ENCODE measurements at regions not wholly inside any gene's neighbourhood (a gene's known extent, or its start where the extent isn't known, plus 50 kb on each side); places are given as distances from the start of the nearest gene placed in this dataset.
A peak's percentile ranks its signal among the peaks of the same experiment; 100 is the strongest.
"Not testable (repeated sequence)": the region's sequence is repeated elsewhere in the genome, so short reads cannot be mapped to it uniquely, and the experiment has no call there.

DNA sequence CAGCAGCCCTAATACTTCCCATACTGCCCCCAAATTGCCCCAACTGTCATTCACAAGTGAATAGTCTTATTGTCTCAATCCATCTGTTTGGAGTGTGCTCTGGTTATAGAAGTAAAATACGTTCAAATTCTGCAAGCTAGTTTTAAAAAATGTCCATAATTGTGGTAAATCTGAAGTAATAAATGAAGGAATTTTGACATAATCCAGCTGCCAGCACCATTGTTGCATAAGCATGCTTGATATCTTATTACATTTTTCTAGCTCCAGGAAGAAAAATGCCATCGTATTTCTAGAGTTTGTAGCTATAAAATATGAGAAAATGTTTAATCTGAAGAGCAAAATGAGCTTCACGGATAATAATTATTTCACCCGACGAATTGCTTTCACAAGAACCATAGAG, 664.7 kb downstream of the RFPL4B start:
- Histone ChIP-seq H3K27ac (no peak overlapping the region), H3K4me3 (no peak overlapping the region)
- TF ChIP-seq, protein P1, sequence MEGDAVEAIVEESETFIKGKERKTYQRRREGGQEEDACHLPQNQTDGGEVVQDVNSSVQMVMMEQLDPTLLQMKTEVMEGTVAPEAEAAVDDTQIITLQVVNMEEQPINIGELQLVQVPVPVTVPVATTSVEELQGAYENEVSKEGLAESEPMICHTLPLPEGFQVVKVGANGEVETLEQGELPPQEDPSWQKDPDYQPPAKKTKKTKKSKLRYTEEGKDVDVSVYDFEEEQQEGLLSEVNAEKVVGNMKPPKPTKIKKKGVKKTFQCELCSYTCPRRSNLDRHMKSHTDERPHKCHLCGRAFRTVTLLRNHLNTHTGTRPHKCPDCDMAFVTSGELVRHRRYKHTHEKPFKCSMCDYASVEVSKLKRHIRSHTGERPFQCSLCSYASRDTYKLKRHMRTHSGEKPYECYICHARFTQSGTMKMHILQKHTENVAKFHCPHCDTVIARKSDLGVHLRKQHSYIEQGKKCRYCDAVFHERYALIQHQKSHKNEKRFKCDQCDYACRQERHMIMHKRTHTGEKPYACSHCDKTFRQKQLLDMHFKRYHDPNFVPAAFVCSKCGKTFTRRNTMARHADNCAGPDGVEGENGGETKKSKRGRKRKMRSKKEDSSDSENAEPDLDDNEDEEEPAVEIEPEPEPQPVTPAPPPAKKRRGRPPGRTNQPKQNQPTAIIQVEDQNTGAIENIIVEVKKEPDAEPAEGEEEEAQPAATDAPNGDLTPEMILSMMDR (IDR thresholded peaks at IDR 0.05): no peak
- no peak for DNase-seq (ENCODE audit: low spot score)

DNA sequence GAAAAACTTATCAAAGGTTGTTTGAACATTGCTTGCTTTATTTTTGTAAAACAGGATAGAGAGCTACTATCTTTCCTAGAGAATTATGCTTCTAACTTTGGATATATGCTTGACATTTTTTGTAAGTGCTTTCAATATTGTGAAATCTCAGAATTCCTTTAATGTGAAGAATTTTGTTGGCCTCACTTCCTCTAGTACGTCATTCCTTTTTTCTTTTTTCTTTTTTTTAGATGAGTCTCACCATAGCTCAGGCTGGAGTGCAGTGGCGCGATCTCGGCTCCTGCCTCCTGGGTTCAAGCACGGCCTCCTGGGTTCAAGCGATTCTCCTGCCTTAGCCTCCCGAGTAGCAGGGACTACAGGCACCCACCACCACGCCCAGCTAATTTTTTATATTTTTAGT, 668.1 kb downstream of the RFPL4B start:
- DNase-seq (ENCODE audit: low spot score): no peak
- H3K27ac ChIP-seq: no peak overlapping the region
- TF ChIP-seq, protein P1 (IDR thresholded peaks at IDR 0.05): no peak

GRCh38 chr6:113017353-113017752, 670.2 kb downstream of the RFPL4B start:
- TF ChIP-seq, protein P1 (IDR thresholded peaks at IDR 0.05): no peak
- DNase-seq (ENCODE audit: low spot score): no peak
- H3K4me3 ChIP-seq: no peak overlapping the region
- H3K27ac ChIP-seq: no peak overlapping the region

More for the DNA sequence above, 668.1 kb downstream of the RFPL4B start:
- no peak overlapping the region for H3K4me3 ChIP-seq

DNA sequence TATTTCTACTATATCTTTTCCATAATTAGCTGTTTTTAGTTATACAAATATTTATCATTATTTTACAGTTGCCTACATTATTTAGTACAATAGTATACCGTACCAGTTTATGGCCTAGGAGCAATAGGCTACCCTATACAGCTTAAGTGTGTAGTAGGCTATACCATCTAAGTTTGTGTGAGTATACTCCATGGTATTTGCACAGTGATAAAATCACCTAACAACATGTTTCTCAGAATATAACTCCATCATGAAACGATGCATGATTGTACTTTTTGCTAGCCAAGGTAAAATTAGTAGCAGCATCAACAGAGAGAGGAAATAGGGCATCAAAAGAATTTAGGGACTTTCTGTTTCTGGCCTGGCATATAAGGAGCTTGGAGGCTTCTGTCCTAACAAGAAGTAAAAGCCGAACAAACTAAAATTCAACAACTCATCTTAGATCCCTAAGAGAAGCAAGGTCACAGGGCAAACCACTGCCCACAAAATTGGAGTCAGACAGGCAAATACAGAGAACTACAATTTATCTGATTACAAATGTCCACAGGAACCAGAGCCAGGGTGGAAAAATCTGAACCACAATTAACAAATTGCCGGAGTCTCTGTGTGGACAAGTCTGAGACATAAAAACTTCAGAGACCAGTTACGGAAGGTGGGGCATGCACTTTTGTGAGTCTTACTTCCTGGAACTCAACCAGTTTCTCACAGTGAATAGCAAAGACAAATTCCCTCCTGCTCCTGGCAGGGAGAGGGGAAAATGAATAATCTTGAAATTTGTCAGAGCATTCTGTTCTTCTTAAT, 671.4 kb downstream of the RFPL4B start:
- Histone ChIP-seq H3K27ac (peak overlapping the region in 1 of 2 donors; percentile 79), H3K4me3 (peak overlapping the region; percentile 36)
- TF ChIP-seq, protein P1 (IDR thresholded peaks at IDR 0.05): no peak
- DNase-seq (ENCODE audit: low spot score): peak; percentile 71

DNA sequence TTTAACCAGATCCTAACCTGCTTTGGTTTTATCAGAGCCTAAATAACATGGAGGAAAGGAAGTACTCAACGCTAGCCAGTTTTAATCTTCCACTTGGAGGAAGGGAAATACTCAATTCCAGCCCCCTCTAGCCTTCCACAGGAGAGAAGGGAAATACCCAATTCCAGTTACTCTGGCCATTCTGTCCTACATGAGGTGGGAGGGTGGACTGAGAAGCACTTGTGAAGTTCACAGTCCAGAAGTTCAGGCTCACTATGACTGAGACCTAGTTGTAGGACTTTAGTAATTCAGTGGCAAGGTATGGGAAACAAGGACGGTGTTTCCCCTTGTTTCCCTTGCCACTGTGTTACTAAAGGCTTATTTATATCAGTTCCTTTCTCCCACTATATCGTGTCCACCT, 672.0 kb downstream of the RFPL4B start:
- TF ChIP-seq, protein P1 (IDR thresholded peaks at IDR 0.05): no peak
- Histone ChIP-seq H3K27ac (peak overlapping the region in 1 of 2 donors; percentile 79), H3K4me3 (peak overlapping the region; percentile 36)
- DNase-seq (ENCODE audit: low spot score): no peak

DNA sequence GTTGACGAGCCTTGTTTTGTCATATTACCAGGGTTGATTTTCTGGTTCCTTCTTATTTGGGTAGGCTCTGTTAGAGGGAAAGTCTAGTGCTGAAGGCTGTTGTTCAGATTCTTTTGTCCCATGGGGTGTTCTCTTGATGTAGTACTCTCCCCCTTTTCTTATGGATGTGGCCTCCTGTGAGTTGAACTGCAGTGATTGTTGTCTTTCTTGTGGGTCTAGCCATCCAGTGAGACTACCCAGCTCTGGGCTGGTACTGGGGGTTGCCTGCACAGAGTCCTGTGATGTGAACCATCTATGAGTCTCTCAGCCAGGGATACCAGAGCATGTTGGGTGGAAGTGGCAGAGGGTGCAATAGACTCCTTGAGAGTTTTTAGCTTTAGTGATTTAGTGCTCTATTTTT, 680.6 kb downstream of the RFPL4B start:
- TF ChIP-seq, protein P1 (IDR thresholded peaks at IDR 0.05): no peak
- Histone ChIP-seq H3K4me3 (no peak overlapping the region), H3K27ac (no peak overlapping the region)
- DNase-seq (ENCODE audit: low spot score): no peak

- not testable (repeated sequence) for H3K4me3 ChIP-seq; DNase-seq (ENCODE audit: low spot score); H3K27ac ChIP-seq
Observed at GRCh38 chr6:113029161-113029560, 682.0 kb downstream of the RFPL4B start.
